K562 (cell line): ENCODE measurements at regions not wholly inside any gene's neighbourhood (a gene's known extent, or its start where the extent isn't known, plus 50 kb on each side); places are given as distances from the start of the nearest gene placed in this dataset.

Source experiments
- ARID3B ChIP-seq: fragments of 250-450 bp; sonication (Bioruptor Pico); IDR thresholded peaks from 2 replicates; pipeline ENCODE4 v1.4.0; 2020; ENCODE audit warnings: borderline replicate concordance
- ARID4B ChIP-seq: sonication (generic); formaldehyde crosslinking; IDR thresholded peaks from 2 replicates; pipeline ENCODE4 v1.8.0; 2022; ENCODE audit warnings: mild to moderate bottlenecking, missing genetic modification reagents
- BRD9 ChIP-seq: fragments of 450-650 bp; IDR thresholded peaks from 2 replicates; pipeline ENCODE4 v1.6.1; 2018; ENCODE audit warnings: low read depth; ENCODE audit not compliant: partially characterized antibody
- CHD4 ChIP-seq: fragments of 200-600 bp; sonication (generic); IDR thresholded peaks from 3 replicates; pipeline ENCODE4 v1.6.1; 2012; ENCODE audit warnings: low read depth, mild to moderate bottlenecking, mixed read lengths, low read length, inconsistent platforms; ENCODE audit not compliant: insufficient read depth, insufficient replicate concordance, poor library complexity, severe bottlenecking
- ZBTB9 ChIP-seq: fragments of 450-650 bp; formaldehyde crosslinking; IDR thresholded peaks from 2 replicates; pipeline ENCODE4 v1.4.0; 2020; ENCODE audit warnings: mild to moderate bottlenecking, moderate library complexity
- ZNF212 ChIP-seq: fragments of 450-650 bp; formaldehyde crosslinking; IDR thresholded peaks from 2 replicates; pipeline ENCODE4 v1.4.0; 2020; ENCODE audit warnings: mild to moderate bottlenecking

GRCh38 chr22:27489178-27489675 lies 312.3 kb downstream of the MN1 start (continued):
- TF ChIP-seq ARID4B (CRISPR knock-in tag) (no peak), CHD4 (no peak), BRD9 (no peak), ZNF212 (CRISPR knock-in tag) (no peak), ARID3B (CRISPR knock-in tag) (no peak), ZBTB9 (no peak)
